VCaP (cell line): ENCODE measurements at regions not wholly inside any gene's neighbourhood (a gene's known extent, or its start where the extent isn't known, plus 50 kb on each side); places are given as distances from the start of the nearest gene placed in this dataset.
"Not testable (repeated sequence)": the region's sequence is repeated elsewhere in the genome, so short reads cannot be mapped to it uniquely, and the experiment has no call there.

Experiments used
- H3K27ac ChIP-seq: fragments of 450-650 bp; 2 replicates; pipeline ENCODE4 v1.5.1; 2017
- TF ChIP-seq, protein P1 (sequence below): fragments of 450-650 bp; conservative IDR thresholded peaks from 2 replicates; pipeline ENCODE4 v1.5.1; 2017; ENCODE audit warnings: mild to moderate bottlenecking, moderate library complexity

DNA sequence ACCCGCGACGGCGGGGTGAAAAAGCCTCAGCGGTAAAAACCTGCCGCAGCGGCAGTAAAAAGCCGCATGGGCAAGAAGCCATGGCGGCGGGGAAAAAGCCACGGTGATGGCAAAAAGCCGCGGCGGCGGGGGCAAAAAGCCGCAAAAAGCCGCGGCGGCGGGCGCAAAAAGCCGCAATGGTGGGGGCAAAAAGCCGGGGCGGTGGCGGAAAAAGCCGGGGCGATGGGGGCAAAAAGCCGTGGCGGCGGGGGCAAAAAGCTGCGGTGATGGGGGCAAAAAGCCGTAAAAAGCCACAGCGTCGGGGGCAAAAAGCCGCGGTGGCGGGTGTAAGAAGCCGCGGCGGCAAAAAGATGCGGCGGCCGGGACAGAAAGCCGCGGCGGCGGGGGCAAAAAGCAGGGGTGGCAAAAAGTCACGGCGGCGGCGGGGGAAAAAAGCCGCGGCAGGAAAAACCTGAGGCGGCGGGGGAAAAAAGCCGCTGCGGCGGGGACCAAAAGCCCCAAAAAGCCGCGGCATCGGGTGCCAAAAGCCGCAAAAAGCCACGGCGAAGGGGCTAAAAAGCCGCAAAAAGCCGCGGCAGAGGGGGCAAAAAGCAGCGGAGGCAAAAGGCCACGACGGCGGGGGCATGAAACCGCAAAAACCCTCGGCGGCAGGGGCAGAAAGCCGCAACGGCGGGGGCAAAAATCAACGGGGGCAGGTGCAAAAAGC is 488.5 kb downstream of the ZNF33B start:
- TF ChIP-seq, protein P1, sequence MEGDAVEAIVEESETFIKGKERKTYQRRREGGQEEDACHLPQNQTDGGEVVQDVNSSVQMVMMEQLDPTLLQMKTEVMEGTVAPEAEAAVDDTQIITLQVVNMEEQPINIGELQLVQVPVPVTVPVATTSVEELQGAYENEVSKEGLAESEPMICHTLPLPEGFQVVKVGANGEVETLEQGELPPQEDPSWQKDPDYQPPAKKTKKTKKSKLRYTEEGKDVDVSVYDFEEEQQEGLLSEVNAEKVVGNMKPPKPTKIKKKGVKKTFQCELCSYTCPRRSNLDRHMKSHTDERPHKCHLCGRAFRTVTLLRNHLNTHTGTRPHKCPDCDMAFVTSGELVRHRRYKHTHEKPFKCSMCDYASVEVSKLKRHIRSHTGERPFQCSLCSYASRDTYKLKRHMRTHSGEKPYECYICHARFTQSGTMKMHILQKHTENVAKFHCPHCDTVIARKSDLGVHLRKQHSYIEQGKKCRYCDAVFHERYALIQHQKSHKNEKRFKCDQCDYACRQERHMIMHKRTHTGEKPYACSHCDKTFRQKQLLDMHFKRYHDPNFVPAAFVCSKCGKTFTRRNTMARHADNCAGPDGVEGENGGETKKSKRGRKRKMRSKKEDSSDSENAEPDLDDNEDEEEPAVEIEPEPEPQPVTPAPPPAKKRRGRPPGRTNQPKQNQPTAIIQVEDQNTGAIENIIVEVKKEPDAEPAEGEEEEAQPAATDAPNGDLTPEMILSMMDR, result no peak
- H3K27ac ChIP-seq, result no peak overlapping the region

GRCh38 chr10:42149027-42149700 is 489.2 kb downstream of the ZNF33B start:
- TF ChIP-seq, protein P1, result no peak
- H3K27ac ChIP-seq, result no peak overlapping the region

DNA sequence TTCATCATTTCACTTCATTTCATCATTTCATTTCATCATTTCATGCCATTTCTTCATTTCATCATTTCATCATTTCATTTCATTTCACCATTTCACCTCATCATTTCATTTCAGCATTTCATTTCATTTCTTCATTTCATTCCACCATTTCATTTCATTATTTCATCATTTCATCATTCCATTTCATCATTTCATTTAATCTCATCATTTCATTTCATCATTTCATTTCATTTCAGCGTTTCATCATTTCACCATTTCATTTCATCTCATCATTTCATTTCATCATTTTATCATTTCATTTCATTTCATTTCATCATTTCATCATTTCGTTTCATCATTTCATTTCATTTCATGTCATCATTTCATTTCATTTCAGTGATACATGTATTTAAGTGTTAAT is 492.2 kb downstream of the ZNF33B start:
- H3K27ac ChIP-seq, result not testable (repeated sequence)

GRCh38 chr10:42138023-42138422 is 500.3 kb downstream of the ZNF33B start:
- not testable (repeated sequence) for H3K27ac ChIP-seq

DNA sequence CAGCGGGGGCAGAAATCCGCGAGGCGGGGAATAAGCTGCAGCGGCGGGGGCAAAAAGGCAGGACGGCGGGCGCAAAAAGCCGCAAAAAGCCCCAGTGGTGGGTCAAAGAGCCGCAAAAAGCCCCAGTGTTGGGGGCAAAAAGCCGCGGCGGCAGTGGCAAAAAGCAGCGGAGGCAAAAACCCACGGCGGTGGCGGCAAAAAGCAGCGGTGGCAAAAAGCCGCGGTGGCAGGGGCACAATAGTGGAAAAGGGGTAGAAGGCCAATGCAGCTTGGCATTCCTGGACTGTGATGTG is 525.3 kb downstream of the ZNF33B start:
- TF ChIP-seq, protein P1, result no peak
- H3K27ac ChIP-seq, result no peak overlapping the region

DNA sequence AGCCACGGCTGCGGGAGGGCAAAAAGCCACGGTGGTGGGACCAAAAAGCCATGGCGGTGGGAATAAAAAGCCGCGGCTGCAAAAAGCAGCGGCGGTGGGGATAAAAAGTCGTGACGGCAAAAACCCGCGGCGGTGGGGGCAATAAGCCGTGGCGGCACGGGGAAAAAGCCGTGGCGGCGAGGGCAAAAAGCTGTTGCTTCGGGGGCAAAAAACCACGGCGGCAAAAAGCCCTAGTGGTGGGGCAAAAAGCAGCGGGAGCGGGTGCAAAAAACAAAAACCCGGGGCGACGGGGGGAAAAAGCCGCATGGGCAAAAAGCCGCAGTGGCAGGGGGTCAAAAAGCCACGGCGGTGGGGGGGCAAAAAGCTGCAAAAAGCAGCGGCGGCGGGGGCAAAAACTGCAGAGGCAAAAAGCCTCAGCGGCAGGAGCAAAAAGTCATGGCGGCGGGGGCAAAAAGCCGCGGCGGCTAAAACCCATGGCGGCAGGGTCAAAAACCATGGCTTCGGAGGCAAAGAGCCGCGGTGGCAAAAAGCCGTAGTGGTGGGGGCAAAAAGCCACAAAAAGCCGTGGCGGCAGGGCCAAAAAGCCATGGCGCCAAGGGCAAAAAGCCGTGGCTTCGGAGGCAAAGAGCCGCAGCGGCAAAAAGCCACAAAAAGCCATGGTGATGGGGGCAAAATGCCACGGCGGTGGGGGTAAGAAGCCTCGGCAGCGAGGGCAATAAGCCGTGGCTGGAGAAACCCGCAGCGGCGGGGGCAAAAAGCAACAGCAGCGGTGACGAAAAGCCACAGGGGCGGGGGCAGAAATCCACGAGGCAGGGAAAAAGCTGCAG is 525.8 kb downstream of the ZNF33B start:
- TF ChIP-seq, protein P1, result no peak
- H3K27ac ChIP-seq, result no peak overlapping the region

- TF ChIP-seq, protein P1, result no peak
- H3K27ac ChIP-seq, result no peak overlapping the region
Observed at GRCh38 chr10:42111661-42112330, 526.6 kb downstream of the ZNF33B start.

GRCh38 chr10:42111076-42111475 is 527.3 kb downstream of the ZNF33B start:
- no peak overlapping the region for H3K27ac ChIP-seq
- TF ChIP-seq, protein P1, result no peak
